ENCODE measurements at regions not wholly inside any gene's neighbourhood (a gene's known extent, or its start where the extent isn't known, plus 50 kb on each side); places are given as distances from the start of the nearest gene placed in this dataset.

GRCh38 chr6:81242624-81243023 is 509.9 kb downstream of the TENT5A start:
- no peak for DNase-seq (ENCODE audit: low read depth)
- H3K4me3 ChIP-seq (ENCODE audit: low read depth, low read length) = no peak overlapping the region
- TF ChIP-seq, protein P1, sequence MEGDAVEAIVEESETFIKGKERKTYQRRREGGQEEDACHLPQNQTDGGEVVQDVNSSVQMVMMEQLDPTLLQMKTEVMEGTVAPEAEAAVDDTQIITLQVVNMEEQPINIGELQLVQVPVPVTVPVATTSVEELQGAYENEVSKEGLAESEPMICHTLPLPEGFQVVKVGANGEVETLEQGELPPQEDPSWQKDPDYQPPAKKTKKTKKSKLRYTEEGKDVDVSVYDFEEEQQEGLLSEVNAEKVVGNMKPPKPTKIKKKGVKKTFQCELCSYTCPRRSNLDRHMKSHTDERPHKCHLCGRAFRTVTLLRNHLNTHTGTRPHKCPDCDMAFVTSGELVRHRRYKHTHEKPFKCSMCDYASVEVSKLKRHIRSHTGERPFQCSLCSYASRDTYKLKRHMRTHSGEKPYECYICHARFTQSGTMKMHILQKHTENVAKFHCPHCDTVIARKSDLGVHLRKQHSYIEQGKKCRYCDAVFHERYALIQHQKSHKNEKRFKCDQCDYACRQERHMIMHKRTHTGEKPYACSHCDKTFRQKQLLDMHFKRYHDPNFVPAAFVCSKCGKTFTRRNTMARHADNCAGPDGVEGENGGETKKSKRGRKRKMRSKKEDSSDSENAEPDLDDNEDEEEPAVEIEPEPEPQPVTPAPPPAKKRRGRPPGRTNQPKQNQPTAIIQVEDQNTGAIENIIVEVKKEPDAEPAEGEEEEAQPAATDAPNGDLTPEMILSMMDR (IDR thresholded peaks at IDR 0.05; ENCODE audit: control insufficient read depth, extremely low read depth, insufficient read depth) = no peak

DNA sequence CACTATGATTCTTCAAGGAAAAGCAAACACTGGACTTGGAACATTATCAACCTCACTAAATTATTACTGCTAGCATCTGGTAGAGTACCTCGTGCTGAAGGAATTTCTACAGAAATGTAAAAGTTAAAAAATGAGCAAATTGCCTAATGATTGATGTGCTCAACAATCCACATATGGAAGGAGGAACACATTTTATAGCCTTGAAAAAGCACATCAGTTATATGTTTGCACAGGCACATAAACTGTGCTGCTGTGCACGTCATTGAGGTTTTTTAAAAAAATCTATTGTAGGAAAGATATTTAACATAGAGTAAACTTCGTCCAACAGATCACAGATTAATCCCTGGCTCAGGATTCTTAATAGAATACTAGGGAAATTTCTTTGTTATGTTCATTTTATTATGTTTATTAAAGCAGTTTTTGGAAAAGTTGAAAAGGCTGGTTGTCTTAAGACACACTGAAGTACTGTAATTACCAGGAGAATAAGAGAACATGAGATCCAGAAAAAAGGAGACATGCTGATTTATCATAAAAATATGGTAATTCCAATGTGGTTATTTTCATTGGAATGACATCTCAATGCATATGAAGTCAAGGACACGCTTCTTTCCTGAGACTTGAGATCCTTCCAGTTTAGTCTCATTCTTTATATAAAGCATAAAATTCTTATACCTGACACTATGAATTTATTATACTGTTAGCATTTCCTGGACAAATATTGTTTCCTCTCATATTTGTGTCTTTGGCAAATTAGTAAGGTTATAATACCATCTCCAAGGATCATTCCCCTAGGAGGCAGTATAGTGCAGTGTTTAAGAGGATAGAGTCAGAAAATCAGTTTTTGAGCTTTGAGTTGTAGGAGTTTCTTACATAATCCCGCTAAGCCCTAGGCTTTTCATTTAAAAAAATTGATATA is 511.1 kb downstream of the TENT5A start:
- no peak overlapping the region for H3K4me3 ChIP-seq (ENCODE audit: low read depth, low read length)
- TF ChIP-seq, protein P1 (IDR thresholded peaks at IDR 0.05; ENCODE audit: control insufficient read depth, extremely low read depth, insufficient read depth) = peak; percentile 62
- peak; percentile 14 for DNase-seq (ENCODE audit: low read depth)

GRCh38 chr6:81238390-81238789 is 514.1 kb downstream of the TENT5A start:
- TF ChIP-seq, protein P1 (IDR thresholded peaks at IDR 0.05; ENCODE audit: control insufficient read depth, extremely low read depth, insufficient read depth) = no peak
- DNase-seq (ENCODE audit: low read depth) = no peak
- no peak overlapping the region for H3K4me3 ChIP-seq (ENCODE audit: low read depth, low read length)

DNA sequence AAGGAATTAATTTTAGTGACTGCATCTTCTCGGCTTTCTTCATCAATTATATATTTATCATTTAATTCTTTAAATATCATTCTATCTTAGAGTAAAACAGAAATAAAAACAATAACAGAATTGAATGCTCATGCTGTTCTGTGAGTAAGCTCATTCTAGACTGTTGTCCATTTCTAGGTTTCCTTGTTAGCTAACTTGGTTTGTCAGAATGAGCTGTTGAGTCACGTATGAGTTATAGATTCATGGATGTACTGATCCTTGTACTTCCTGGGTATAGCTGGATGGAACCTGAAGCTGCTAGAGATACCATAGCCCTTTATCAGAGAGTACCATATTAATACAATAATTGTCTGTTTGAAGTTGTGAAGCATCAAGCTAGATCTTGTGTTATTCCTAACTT is 515.3 kb downstream of the TENT5A start:
- no peak overlapping the region for H3K4me3 ChIP-seq (ENCODE audit: low read depth, low read length)
- TF ChIP-seq, protein P1 (IDR thresholded peaks at IDR 0.05; ENCODE audit: control insufficient read depth, extremely low read depth, insufficient read depth) = no peak
- DNase-seq (ENCODE audit: low read depth) = no peak

DNA sequence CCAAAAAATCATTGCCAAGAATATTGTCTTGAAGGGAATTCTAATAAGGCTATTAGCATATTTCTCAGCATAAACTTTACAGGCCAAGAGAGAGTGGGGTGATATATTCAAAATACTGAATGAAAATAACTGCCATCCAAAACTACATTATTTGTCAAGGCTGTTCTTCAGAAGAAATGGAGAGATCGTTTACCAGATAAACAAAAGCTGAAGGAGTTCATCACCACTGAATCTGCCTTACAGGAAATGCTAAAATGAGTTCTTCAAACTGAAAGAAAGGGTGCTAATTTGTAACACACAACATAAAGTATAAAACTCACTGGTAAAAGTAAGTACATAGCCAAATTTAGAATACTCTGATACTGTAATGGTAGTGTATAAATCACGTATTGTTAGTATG is 517.0 kb downstream of the TENT5A start:
- DNase-seq (ENCODE audit: low read depth) = no peak
- TF ChIP-seq, protein P1 (IDR thresholded peaks at IDR 0.05; ENCODE audit: control insufficient read depth, extremely low read depth, insufficient read depth) = no peak
- no peak overlapping the region for H3K4me3 ChIP-seq (ENCODE audit: low read depth, low read length)

DNA sequence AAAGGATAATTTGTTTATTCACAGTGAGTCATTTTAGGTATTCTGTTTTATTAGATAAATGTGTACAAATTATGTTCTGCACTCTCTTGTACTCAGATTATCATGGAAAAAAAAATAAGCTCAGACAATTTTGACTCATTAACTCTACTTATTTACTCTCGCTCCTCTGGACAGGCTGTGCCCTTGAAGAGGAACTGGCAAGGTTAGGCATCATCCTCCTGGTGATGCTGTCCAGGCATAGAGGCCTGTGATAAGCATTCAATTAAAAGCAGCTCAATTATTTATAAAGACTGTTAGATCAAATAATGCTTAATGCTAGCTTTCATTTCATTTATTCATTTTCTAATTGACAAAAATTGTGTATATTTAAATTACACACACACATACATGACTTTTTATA is 518.5 kb downstream of the TENT5A start:
- TF ChIP-seq, protein P1 (IDR thresholded peaks at IDR 0.05; ENCODE audit: control insufficient read depth, extremely low read depth, insufficient read depth) = no peak
- no peak for DNase-seq (ENCODE audit: low read depth)
- no peak overlapping the region for H3K4me3 ChIP-seq (ENCODE audit: low read depth, low read length)

Measured in LNCaP clone FGC (cell line).